G401 (cell line): ENCODE measurements at regions not wholly inside any gene's neighbourhood (a gene's known extent, or its start where the extent isn't known, plus 50 kb on each side); places are given as distances from the start of the nearest gene placed in this dataset.

ENCODE experiments used
- DNase-seq: peaks from one replicate; pipeline ENCODE4 v3.0.0-alpha.2; 2015; ENCODE audit warnings: low spot score
- in situ Hi-C: cut with HindIII; loops from 2 replicates; pipeline ENCODE4 v1.10.0; 2016; ENCODE audit warnings: low sequenced_read_pairs, mixed read lengths

GRCh38 chr10:123303581-123304337 is 149.6 kb downstream of the BUB3 start:
- no peak for DNase-seq
- in situ Hi-C loops: no loop called here

- in situ Hi-C loops: no loop called here
- DNase-seq: no peak
Observed at GRCh38 chr10:123305671-123306070, 151.5 kb downstream of the BUB3 start.

GRCh38 chr10:123306290-123306689 is 152.1 kb downstream of the BUB3 start:
- in situ Hi-C loops: no loop called here
- no peak for DNase-seq

GRCh38 chr10:123309731-123310130 is 155.5 kb downstream of the BUB3 start:
- in situ Hi-C loops: no loop called here
- no peak for DNase-seq

- in situ Hi-C loops: no loop called here
- no peak for DNase-seq
Observed at GRCh38 chr10:123316776-123317175, 162.6 kb downstream of the BUB3 start.

GRCh38 chr10:123318516-123318915 is 164.3 kb downstream of the BUB3 start:
- in situ Hi-C loops: no loop called here

GRCh38 chr10:123320091-123320490 is 165.9 kb downstream of the BUB3 start:
- DNase-seq: no peak
- in situ Hi-C loops: no loop called here

More at GRCh38 chr10:123318516-123318915, 164.3 kb downstream of the BUB3 start:
- no peak for DNase-seq

- in situ Hi-C loops: no loop called here
- DNase-seq: no peak
Observed at GRCh38 chr10:123323884-123324283, 169.7 kb downstream of the BUB3 start.

- in situ Hi-C loops: no loop called here
- DNase-seq: no peak
Observed at GRCh38 chr10:123325663-123326190, 171.5 kb downstream of the BUB3 start.

- in situ Hi-C loops: no loop called here
- no peak for DNase-seq
Observed at GRCh38 chr10:123326674-123327073, 172.5 kb downstream of the BUB3 start.

- DNase-seq: no peak
- in situ Hi-C loops: no loop called here
Observed at GRCh38 chr10:123327450-123327849, 173.2 kb downstream of the BUB3 start.

GRCh38 chr10:123327896-123328295 is 173.7 kb downstream of the BUB3 start:
- in situ Hi-C loops: no loop called here
- DNase-seq: no peak

GRCh38 chr10:123331438-123331837 is 177.2 kb downstream of the BUB3 start:
- in situ Hi-C loops: no loop called here
- DNase-seq: no peak

- DNase-seq: no peak
- in situ Hi-C loops: no loop called here
Observed at GRCh38 chr10:123346581-123346980, 192.4 kb downstream of the BUB3 start.

- DNase-seq: no peak
- in situ Hi-C loops: no loop called here
Observed at GRCh38 chr10:123348691-123349572, 194.7 kb downstream of the BUB3 start.

- no peak for DNase-seq
- in situ Hi-C loops: no loop called here
Observed at GRCh38 chr10:123351715-123352114, 197.5 kb downstream of the BUB3 start.

- no peak for DNase-seq
- in situ Hi-C loops: no loop called here
Observed at GRCh38 chr10:123354521-123354920, 200.3 kb downstream of the BUB3 start.

GRCh38 chr10:123355748-123356481 is 201.7 kb downstream of the BUB3 start:
- DNase-seq: no peak
- in situ Hi-C loops: no loop called here

- DNase-seq: no peak
- in situ Hi-C loops: no loop called here
Observed at GRCh38 chr10:123356799-123357198, 202.6 kb downstream of the BUB3 start.
